Osteoblast (primary cell): ENCODE measurements at regions not wholly inside any gene's neighbourhood (a gene's known extent, or its start where the extent isn't known, plus 50 kb on each side); places are given as distances from the start of the nearest gene placed in this dataset.

Experiments used
- DNase-seq: peaks from one replicate; pipeline ENCODE4 v3.0.0; 2011; ENCODE audit warnings: low spot score, mixed read lengths; ENCODE audit not compliant: insufficient read length; ENCODE audit errors: missing footprints
- H2AFZ ChIP-seq: 2 replicates; pipeline ENCODE4 v1.6.0; 2011; ENCODE audit warnings: mild to moderate bottlenecking, low read length
- H3K27ac ChIP-seq: 2 replicates; pipeline ENCODE4 v1.5.1; 2011; ENCODE audit warnings: mild to moderate bottlenecking, low read depth, low read length, moderate library complexity
- H3K27me3 ChIP-seq: 2 replicates; pipeline ENCODE4 v1.6.0; 2012; ENCODE audit warnings: mild to moderate bottlenecking, control low read depth, inconsistent platforms, low read length, moderate library complexity; ENCODE audit not compliant: insufficient read depth
- H3K36me3 ChIP-seq: 2 replicates; pipeline ENCODE4 v1.5.1; 2011; ENCODE audit warnings: mild to moderate bottlenecking, low read length, control low read depth, moderate library complexity; ENCODE audit not compliant: insufficient read depth
- H3K4me1 ChIP-seq: 2 replicates; pipeline ENCODE4 v1.5.1; 2011; ENCODE audit warnings: mild to moderate bottlenecking, low read length, control low read depth, moderate library complexity; ENCODE audit not compliant: insufficient read depth
- H3K4me2 ChIP-seq: 2 replicates; pipeline ENCODE4 v1.6.0; 2011; ENCODE audit warnings: mild to moderate bottlenecking, low read length; ENCODE audit not compliant: insufficient read depth
- H3K4me3 ChIP-seq: fragments of 200-600 bp; sonication (generic); 3 replicates; pipeline ENCODE4 v1.5.1; 2012; ENCODE audit warnings: mild to moderate bottlenecking, low read length, inconsistent platforms; ENCODE audit not compliant: insufficient read depth
- H3K79me2 ChIP-seq: 2 replicates; pipeline ENCODE4 v1.6.0; 2012; ENCODE audit warnings: mild to moderate bottlenecking, low read length, control low read depth, inconsistent platforms; ENCODE audit not compliant: insufficient read depth
- H3K9me3 ChIP-seq: 2 replicates; pipeline ENCODE4 v1.5.1; 2011; ENCODE audit warnings: low read depth, low read length, control low read depth
- H4K20me1 ChIP-seq: 2 replicates; pipeline ENCODE4 v1.6.0; 2012; ENCODE audit warnings: mild to moderate bottlenecking, low read length, control low read depth; ENCODE audit not compliant: insufficient read depth
- TF ChIP-seq, protein P1 (sequence below): IDR thresholded peaks from 2 replicates; pipeline ENCODE4 v1.5.1; 2011; ENCODE audit warnings: mild to moderate bottlenecking, low read depth, low read length, moderate library complexity; ENCODE audit errors: extremely low read depth

DNA sequence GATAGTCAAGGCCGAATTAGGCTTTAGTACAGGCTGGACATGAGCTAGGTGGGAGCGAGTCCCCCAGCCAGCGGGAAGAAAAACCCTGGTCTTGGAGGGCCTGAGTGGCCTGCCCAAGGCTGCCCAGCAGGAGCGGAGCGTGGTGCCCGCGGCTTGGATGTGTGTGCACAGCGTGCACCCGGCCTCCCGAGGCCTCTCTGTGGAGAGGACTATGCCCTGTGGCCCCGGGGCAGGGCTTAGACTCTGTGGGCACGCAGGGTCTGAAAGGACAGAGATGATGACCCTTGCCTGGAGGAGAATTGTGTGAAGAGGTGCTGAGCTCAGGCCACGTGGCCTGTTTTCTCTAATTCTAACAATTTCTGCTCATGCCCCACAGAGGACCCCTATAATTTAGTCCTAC, 124.6 kb upstream of the IQSEC1 start:
- H3K36me3 ChIP-seq, result no peaks in the 10 kb centered on the region
- peak; percentile 58 for DNase-seq
- H4K20me1 ChIP-seq, result no peaks in the 10 kb centered on the region
- H3K9me3 ChIP-seq, result no peaks in the 10 kb centered on the region
- no peaks in the 10 kb centered on the region for H3K4me1 ChIP-seq
- TF ChIP-seq, protein P1, sequence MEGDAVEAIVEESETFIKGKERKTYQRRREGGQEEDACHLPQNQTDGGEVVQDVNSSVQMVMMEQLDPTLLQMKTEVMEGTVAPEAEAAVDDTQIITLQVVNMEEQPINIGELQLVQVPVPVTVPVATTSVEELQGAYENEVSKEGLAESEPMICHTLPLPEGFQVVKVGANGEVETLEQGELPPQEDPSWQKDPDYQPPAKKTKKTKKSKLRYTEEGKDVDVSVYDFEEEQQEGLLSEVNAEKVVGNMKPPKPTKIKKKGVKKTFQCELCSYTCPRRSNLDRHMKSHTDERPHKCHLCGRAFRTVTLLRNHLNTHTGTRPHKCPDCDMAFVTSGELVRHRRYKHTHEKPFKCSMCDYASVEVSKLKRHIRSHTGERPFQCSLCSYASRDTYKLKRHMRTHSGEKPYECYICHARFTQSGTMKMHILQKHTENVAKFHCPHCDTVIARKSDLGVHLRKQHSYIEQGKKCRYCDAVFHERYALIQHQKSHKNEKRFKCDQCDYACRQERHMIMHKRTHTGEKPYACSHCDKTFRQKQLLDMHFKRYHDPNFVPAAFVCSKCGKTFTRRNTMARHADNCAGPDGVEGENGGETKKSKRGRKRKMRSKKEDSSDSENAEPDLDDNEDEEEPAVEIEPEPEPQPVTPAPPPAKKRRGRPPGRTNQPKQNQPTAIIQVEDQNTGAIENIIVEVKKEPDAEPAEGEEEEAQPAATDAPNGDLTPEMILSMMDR, result no peak
- H3K79me2 ChIP-seq, result no peaks in the 10 kb centered on the region
- no peak overlapping the region for H2AFZ ChIP-seq
- H3K27ac ChIP-seq, result no peak overlapping the region
- H3K27me3 ChIP-seq, result no peaks in the 10 kb centered on the region
- no peak overlapping the region for H3K4me2 ChIP-seq
- no peak overlapping the region for H3K4me3 ChIP-seq

DNA sequence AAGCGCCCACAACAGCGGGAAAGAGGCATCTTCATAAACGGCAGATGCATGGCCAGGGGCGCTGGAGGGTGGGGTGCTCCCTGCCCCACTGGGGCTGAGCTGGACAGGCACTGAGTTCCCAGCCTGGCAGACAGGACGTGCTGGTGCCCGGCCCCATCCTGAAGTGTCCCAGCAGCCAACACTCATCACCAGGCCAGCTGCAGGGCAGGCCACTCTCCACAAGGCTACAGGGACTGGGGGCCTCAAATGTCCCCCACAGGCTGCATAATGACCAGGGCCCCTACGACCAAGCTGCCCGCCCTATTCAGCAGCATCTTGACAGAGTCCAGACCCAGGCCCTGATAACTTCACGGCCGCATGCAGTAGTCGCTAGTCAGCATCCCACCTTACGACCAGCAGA, 124.1 kb upstream of the IQSEC1 start:
- Histone ChIP-seq H3K4me1 (no peaks in the 10 kb centered on the region), H3K9me3 (no peaks in the 10 kb centered on the region), H2AFZ (no peak overlapping the region), H3K4me3 (no peak overlapping the region), H3K36me3 (no peaks in the 10 kb centered on the region), H3K79me2 (no peaks in the 10 kb centered on the region), H3K4me2 (no peak overlapping the region), H4K20me1 (no peaks in the 10 kb centered on the region), H3K27me3 (no peaks in the 10 kb centered on the region), H3K27ac (no peak overlapping the region)
- TF ChIP-seq, protein P1, result no peak
- DNase-seq, result peak; percentile 74

DNA sequence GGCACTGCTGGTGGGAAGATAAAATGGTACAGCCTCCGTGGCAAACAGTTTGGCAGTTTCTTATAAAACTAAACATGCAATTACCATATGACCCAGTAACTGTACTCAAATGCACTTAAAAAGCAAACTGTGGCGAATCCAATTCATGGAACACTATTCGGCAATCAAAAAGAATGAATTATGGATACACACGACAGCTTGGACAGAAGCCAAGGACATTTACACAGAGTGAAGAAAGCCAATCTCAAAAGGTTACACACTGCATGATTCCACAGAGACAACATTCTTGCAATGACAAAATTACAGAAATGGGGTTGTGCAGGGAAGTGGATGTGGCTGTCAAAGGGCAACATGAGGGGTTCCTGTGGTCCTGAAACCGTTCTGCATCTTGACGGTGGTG, 122.1 kb upstream of the IQSEC1 start:
- Histone ChIP-seq H4K20me1 (no peaks in the 10 kb centered on the region), H2AFZ (no peak overlapping the region), H3K27ac (no peak overlapping the region), H3K36me3 (no peaks in the 10 kb centered on the region), H3K4me1 (no peaks in the 10 kb centered on the region), H3K27me3 (no peaks in the 10 kb centered on the region), H3K4me2 (no peak overlapping the region), H3K4me3 (no peak overlapping the region), H3K79me2 (no peaks in the 10 kb centered on the region), H3K9me3 (no peaks in the 10 kb centered on the region)
- peak; percentile 34 for DNase-seq
- TF ChIP-seq, protein P1, result no peak

DNA sequence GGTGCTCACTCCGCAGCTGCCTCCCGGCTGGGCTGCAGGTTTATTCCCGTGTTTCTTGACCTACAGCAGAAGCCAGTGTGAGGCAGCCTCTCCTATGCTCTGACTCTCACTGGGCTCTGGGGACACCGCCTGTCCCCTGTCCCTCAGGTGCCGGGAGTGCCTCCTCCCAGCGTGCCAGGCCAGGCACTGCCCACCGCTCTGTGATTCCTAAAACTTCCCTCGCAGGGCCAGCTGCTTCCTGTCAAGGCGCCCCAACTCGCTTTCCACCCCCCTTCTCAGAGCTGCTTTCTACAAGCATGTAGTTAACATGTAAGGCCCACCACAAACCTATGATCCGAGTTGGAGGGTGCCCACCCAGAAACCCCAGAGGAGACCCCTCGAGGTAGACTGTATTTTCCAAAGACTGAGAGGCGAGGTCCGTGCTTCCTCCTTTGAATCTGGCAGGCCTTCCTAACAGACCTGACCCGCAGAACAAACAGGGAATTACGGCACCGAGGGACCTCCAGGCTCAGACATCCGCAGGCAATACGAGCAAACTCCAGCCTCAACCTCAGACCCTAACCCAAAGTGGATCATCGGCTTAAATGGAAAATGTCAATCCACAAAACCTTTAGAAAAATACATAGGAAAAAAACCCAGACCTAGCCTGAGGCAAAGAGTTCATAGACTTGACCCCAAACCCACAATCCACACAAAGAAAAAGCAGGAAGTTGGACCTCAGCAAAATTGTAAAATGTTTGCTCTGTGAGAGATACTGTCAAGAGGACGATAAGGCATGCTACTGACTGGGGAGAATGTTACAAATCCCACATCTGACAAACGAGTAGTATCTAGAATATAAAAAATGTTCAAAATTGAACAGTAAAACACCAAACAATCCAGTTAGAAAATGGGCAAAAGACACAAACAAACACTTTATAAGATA, 121.3 kb upstream of the IQSEC1 start:
- H3K4me1 ChIP-seq, result peaks cover 5% of the 10 kb centered on the region
- H3K4me3 ChIP-seq, result no peak overlapping the region
- peak; percentile 41 for DNase-seq
- no peaks in the 10 kb centered on the region for H3K9me3 ChIP-seq
- no peaks in the 10 kb centered on the region for H3K27me3 ChIP-seq
- H3K36me3 ChIP-seq, result no peaks in the 10 kb centered on the region
- H3K4me2 ChIP-seq, result no peak overlapping the region
- H3K27ac ChIP-seq, result no peak overlapping the region
- TF ChIP-seq, protein P1, result no peak
- H2AFZ ChIP-seq, result no peak overlapping the region
- H4K20me1 ChIP-seq, result no peaks in the 10 kb centered on the region
- no peaks in the 10 kb centered on the region for H3K79me2 ChIP-seq
